Epithelial cell of proximal tubule (primary cell): ENCODE measurements at regions not wholly inside any gene's neighbourhood (a gene's known extent, or its start where the extent isn't known, plus 50 kb on each side); places are given as distances from the start of the nearest gene placed in this dataset.
"Not testable (repeated sequence)": the region's sequence is repeated elsewhere in the genome, so short reads cannot be mapped to it uniquely, and the experiment has no call there.

Experiments used
- DNase-seq: peaks from one replicate; pipeline ENCODE4 v3.0.0-alpha.2; 2011; ENCODE audit warnings: low read depth
- H3K4me3 ChIP-seq: 2 replicates; pipeline ENCODE4 v1.5.1; 2011; ENCODE audit warnings: low read depth, mild to moderate bottlenecking, low read length
- TF ChIP-seq, protein P1 (sequence below): conservative IDR thresholded peaks from 2 replicates; pipeline ENCODE4 v1.5.1; 2012; ENCODE audit warnings: low read depth, mild to moderate bottlenecking, low read length

DNA sequence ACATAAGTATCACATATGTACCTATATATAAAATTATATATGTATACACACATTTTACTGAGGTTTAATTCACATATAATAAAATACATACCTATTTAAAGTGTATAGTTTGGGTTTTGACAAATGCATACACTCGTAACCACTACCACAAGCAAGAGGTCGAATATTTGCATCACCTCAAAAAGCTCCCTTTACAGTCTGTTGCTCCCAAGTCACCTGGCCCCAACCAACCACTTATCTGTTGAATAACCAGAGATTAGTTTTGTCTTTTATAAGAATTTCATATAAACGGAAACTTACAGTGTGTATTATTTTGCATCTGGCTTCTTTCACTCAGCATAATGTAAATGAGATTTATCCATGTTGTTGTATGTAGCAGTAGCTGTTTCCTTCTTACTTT, 218.9 kb downstream of the MAT2B start:
- DNase-seq: no peak
- no peak overlapping the region for H3K4me3 ChIP-seq
- TF ChIP-seq, protein P1, sequence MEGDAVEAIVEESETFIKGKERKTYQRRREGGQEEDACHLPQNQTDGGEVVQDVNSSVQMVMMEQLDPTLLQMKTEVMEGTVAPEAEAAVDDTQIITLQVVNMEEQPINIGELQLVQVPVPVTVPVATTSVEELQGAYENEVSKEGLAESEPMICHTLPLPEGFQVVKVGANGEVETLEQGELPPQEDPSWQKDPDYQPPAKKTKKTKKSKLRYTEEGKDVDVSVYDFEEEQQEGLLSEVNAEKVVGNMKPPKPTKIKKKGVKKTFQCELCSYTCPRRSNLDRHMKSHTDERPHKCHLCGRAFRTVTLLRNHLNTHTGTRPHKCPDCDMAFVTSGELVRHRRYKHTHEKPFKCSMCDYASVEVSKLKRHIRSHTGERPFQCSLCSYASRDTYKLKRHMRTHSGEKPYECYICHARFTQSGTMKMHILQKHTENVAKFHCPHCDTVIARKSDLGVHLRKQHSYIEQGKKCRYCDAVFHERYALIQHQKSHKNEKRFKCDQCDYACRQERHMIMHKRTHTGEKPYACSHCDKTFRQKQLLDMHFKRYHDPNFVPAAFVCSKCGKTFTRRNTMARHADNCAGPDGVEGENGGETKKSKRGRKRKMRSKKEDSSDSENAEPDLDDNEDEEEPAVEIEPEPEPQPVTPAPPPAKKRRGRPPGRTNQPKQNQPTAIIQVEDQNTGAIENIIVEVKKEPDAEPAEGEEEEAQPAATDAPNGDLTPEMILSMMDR: no peak

DNA sequence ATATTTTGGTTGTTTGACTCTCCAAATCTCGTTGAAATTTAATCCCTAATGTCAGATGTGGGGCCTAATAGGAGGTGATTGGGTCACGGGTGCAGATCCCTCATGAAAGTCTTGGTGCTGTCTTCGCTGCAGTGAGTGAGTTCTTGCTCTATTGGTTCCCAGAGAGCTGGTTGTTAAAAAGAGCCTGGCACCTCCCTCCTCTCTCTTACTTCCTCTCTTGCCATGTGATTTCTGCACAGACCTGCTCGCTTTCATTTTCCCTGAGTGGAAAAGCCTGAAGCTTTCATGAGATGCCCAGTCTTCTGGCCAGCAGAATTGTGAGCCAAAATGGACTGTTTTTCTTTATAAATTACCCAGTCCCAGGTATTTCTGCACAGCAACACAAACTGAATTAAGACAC, 221.6 kb downstream of the MAT2B start:
- no peak overlapping the region for H3K4me3 ChIP-seq
- TF ChIP-seq, protein P1: no peak
- DNase-seq: no peak

DNA sequence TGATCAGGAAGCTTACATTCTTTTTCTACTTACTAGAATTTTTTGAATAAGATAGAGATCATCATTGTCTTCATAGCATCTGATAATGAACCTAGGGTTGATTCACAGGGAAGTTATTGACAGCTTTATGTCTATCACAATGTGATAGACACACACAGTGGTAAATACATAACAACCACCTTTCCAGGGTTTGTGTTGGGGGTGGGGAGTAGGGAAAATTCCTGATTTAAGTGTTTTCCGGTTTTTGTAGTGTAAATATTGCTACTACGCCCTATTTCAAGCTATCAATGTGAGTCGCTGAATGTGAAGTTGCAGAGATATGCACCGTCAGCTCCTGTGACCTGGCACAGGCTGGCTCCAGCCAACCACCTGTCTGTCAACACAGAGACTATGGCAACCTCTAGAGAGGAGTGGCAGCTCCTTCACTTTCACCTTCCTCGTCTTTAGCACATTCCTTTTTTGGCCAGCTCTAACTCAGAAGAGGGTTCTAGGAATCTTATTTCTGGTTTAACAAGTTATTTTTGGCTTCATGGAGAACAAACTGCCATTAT, 224.9 kb downstream of the MAT2B start:
- TF ChIP-seq, protein P1: no peak
- H3K4me3 ChIP-seq: no peak overlapping the region
- DNase-seq: no peak

DNA sequence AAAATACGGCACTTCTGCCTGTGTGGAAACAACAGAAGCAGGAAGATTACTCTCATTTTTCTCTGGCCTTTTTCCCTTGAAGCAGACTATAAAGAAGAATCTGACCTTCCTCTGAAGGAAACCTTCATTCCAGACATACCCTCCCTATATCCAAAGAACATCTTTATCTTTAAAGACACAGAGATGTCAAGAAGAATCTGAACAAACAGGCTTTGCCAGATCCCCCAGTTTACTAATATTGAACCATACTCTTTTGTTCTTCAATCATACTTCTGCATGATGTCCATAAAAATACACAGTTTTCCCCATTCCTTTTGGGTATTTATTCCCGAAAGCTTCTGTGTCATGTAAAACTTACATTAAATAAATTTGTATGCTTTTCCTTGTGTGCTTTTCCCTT, 225.8 kb downstream of the MAT2B start:
- H3K4me3 ChIP-seq: no peak overlapping the region
- DNase-seq: no peak
- TF ChIP-seq, protein P1: no peak

DNA sequence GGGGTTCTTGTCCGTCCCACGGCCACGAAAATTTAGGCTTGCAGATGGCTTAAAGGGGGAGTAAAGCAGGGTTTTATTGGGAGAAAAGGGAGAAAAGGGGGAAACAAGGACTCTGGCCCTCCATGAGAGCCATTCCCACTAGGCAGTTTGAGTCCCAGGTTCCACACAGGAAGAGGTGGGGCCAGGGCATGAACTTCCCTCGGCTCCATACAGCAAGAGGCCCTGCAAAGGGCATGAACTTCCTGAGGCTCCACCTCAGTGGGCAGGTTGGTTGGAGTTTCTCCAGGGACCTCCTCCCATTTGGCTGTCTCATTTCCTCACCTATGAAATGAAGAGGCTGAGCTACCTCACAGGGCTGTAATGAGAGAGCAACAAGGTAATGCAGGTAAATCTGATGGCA, 229.7 kb downstream of the MAT2B start:
- H3K4me3 ChIP-seq: no peak overlapping the region
- DNase-seq: no peak
- TF ChIP-seq, protein P1: no peak

DNA sequence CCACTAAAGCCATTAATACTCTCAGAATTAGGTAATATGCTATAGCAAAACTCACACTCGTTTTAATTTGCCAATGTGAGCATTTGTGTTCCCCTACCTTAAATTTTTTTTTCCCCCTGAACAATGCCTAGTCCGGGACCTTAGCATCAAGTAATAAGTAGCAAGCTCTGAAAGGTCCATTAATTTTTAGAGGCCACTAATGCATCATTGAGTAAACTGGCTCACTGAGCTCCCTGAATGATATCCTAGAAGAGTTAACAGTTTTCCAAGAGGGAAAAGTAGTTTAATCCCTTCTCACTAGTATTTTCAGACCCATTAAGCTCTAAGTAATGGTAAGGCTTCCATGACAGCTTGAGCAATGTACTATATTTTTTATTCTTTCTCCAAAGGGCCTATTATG, 242.2 kb downstream of the MAT2B start:
- H3K4me3 ChIP-seq: no peak overlapping the region
- TF ChIP-seq, protein P1: no peak
- DNase-seq: no peak

DNA sequence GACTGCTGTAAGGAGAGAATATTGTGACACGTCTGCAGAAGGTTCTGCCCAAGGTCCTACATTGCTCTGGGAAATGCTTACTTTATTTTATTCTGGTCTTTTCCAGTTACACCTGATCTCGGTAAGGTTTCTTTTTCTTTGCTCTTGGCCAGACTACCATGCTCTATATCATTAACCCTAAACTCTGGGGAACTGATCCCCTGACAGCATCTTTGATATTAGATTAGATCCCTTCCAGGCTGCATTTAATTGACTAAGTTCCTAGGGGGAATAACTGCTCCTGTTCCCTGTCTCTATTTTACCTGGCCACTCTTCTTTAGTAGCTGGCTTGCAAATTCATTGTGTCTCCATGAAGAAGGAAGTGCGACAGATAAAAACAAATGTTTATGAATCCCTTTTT, 243.5 kb downstream of the MAT2B start:
- H3K4me3 ChIP-seq: no peak overlapping the region
- TF ChIP-seq, protein P1: no peak
- no peak for DNase-seq

DNA sequence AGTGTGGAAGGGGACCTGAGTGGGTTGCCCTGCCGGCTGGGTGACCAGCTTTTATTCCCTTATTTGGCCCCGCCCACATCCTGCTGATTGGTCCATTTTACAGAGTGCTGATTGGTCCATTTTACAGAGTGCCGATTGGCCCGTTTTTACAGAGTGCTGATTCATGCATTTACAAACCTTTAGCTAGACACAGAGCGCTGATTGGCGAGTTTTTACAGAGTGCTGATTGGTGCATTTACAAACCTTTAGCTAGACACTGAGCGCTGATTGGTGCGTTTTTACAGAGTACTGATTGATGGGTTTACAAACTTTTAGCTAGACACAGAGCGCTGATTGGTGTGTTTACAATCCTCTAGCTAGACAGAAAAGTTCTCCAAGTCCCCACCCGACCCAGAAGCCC, 245.0 kb downstream of the MAT2B start:
- not testable (repeated sequence) for H3K4me3 ChIP-seq, DNase-seq
